ENCODE measurements at regions not wholly inside any gene's neighbourhood (a gene's known extent, or its start where the extent isn't known, plus 50 kb on each side); places are given as distances from the start of the nearest gene placed in this dataset.

DNA sequence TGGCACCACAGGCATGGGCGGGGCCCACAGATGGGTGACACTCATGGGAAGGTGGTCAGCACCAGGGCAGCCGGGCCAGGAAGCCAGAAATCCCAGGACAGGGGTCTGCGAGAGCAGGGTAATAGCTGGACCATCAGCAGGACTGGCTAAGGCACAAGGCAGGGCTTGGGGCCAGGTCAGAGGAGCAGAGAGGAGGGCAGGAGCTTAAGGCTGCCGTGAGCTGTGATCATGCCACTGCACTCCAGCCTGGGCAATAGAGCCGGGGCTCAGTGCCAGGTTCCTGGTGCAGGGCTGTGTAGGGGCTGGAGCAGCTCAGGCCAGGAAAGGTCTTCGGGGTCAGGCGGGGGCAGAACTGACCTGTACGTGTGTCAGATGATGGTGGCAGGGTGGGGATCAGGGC lies 64.2 kb upstream of the LINGO1 start:
- TF ChIP-seq SIN3A (IDR thresholded peaks at IDR 0.05; ENCODE audit: borderline replicate concordance, insufficient read depth, low read length) (no peak), TAF1 (IDR thresholded peaks at IDR 0.05; ENCODE audit: borderline replicate concordance, insufficient read depth, low read length) (no peak)
- TF ChIP-seq, protein P1, sequence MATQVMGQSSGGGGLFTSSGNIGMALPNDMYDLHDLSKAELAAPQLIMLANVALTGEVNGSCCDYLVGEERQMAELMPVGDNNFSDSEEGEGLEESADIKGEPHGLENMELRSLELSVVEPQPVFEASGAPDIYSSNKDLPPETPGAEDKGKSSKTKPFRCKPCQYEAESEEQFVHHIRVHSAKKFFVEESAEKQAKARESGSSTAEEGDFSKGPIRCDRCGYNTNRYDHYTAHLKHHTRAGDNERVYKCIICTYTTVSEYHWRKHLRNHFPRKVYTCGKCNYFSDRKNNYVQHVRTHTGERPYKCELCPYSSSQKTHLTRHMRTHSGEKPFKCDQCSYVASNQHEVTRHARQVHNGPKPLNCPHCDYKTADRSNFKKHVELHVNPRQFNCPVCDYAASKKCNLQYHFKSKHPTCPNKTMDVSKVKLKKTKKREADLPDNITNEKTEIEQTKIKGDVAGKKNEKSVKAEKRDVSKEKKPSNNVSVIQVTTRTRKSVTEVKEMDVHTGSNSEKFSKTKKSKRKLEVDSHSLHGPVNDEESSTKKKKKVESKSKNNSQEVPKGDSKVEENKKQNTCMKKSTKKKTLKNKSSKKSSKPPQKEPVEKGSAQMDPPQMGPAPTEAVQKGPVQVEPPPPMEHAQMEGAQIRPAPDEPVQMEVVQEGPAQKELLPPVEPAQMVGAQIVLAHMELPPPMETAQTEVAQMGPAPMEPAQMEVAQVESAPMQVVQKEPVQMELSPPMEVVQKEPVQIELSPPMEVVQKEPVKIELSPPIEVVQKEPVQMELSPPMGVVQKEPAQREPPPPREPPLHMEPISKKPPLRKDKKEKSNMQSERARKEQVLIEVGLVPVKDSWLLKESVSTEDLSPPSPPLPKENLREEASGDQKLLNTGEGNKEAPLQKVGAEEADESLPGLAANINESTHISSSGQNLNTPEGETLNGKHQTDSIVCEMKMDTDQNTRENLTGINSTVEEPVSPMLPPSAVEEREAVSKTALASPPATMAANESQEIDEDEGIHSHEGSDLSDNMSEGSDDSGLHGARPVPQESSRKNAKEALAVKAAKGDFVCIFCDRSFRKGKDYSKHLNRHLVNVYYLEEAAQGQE (IDR thresholded peaks at IDR 0.05; ENCODE audit: insufficient read depth in 1 of 2, low read depth in 2 of 2, low read length in 2 of 2) = no peak

All from PFSK-1 (cell line).